Hypothalamus (tissue), 51 donors: ENCODE measurements at regions not wholly inside any gene's neighbourhood (a gene's known extent, or its start where the extent isn't known, plus 50 kb on each side); places are given as distances from the start of the nearest gene placed in this dataset.

Experiments
- DNase-seq, 51 donors: peaks; one replicate each; lab custom pipeline; 2025; lab: John Stamatoyannopoulos, UW

- DNase-seq, result no peak
Measured at GRCh38 chr10:83632701-83633100, 506.6 kb upstream of the GHITM start.

GRCh38 chr10:83633547-83633946 lies 505.8 kb upstream of the GHITM start:
- DNase-seq, result no peak

GRCh38 chr10:83636826-83637225 lies 502.5 kb upstream of the GHITM start:
- no peak for DNase-seq

GRCh38 chr10:83647526-83647925 lies 491.8 kb upstream of the GHITM start:
- DNase-seq, result no peak

GRCh38 chr10:83648201-83648600 lies 491.1 kb upstream of the GHITM start:
- no peak for DNase-seq

GRCh38 chr10:83649471-83649870 lies 489.8 kb upstream of the GHITM start:
- no peak for DNase-seq

GRCh38 chr10:83654689-83655088 lies 484.6 kb upstream of the GHITM start:
- DNase-seq, result no peak

- no peak for DNase-seq
Measured at GRCh38 chr10:83656924-83657323, 482.4 kb upstream of the GHITM start.

- DNase-seq, result no peak
Measured at GRCh38 chr10:83657487-83657886, 481.8 kb upstream of the GHITM start.

- no peak for DNase-seq
Measured at GRCh38 chr10:83663918-83664317, 475.4 kb upstream of the GHITM start.

GRCh38 chr10:83666762-83667161 lies 472.5 kb upstream of the GHITM start:
- peak in 1 of 51 donors; percentile 1 for DNase-seq

GRCh38 chr10:83667594-83667993 lies 471.7 kb upstream of the GHITM start:
- no peak for DNase-seq

GRCh38 chr10:83673316-83673715 lies 466.0 kb upstream of the GHITM start:
- no peak for DNase-seq

- DNase-seq, result no peak
Measured at GRCh38 chr10:83677795-83678194, 461.5 kb upstream of the GHITM start.

GRCh38 chr10:83678850-83679249 lies 460.5 kb upstream of the GHITM start:
- no peak for DNase-seq

GRCh38 chr10:83680470-83680891 lies 458.8 kb upstream of the GHITM start:
- peak in 3 of 51 donors; percentile 1 to 2 (median 2) for DNase-seq

GRCh38 chr10:83682414-83682813 lies 456.9 kb upstream of the GHITM start:
- DNase-seq, result no peak

- no peak for DNase-seq
Measured at GRCh38 chr10:83685458-83685857, 453.9 kb upstream of the GHITM start.

GRCh38 chr10:83691791-83692596 lies 447.3 kb upstream of the GHITM start:
- no peak for DNase-seq

GRCh38 chr10:83698899-83699298 lies 440.4 kb upstream of the GHITM start:
- DNase-seq, result no peak

- DNase-seq, result no peak
Measured at GRCh38 chr10:83701799-83702198, 437.5 kb upstream of the GHITM start.

- DNase-seq, result no peak
Measured at GRCh38 chr10:83702731-83703130, 436.6 kb upstream of the GHITM start.

GRCh38 chr10:83706120-83706519 lies 433.2 kb upstream of the GHITM start:
- DNase-seq, result no peak
